ENCODE measurements at regions not wholly inside any gene's neighbourhood (a gene's known extent, or its start where the extent isn't known, plus 50 kb on each side); places are given as distances from the start of the nearest gene placed in this dataset.

GRCh38 chr1:82845866-82846265 is 1045.1 kb downstream of the ADGRL2 start:
- TF ChIP-seq GATA3 (IDR thresholded peaks at IDR 0.05; ENCODE audit: low read depth, low read length) = no peak
- no peak for TF ChIP-seq GATA2 (IDR thresholded peaks at IDR 0.05; ENCODE audit: low read depth, low read length)
